ENCODE measurements at regions not wholly inside any gene's neighbourhood (a gene's known extent, or its start where the extent isn't known, plus 50 kb on each side); places are given as distances from the start of the nearest gene placed in this dataset.

GRCh38 chr2:7961550-7961949, 720.3 kb upstream of the ID2 start:
- no peak overlapping the region for H2AFZ ChIP-seq (ENCODE audit: low read length)
- H4K91ac ChIP-seq (ENCODE audit: low read depth, low read length, poor library complexity) = no peak overlapping the region
- H2BK12ac ChIP-seq (ENCODE audit: low read length) = no peak overlapping the region
- H2BK120ac ChIP-seq (ENCODE audit: low read depth, low read length) = no peak overlapping the region
- no peak overlapping the region for H3K27ac ChIP-seq (replicated peaks; ENCODE audit: low read length)
- no peak overlapping the region for H3K14ac ChIP-seq (ENCODE audit: low read length)
- H4K8ac ChIP-seq (ENCODE audit: low read depth, low read length) = no peak overlapping the region
- H3K27me3 ChIP-seq (ENCODE audit: control insufficient read depth in 3 of 3, insufficient read depth in 3 of 3, low read depth in 1 of 3, low read length in 3 of 3) = no peaks in the 10 kb centered on the region
- H3K79me1 ChIP-seq (ENCODE audit: low read depth, low read length) = no peaks in the 10 kb centered on the region
- H3K4me2 ChIP-seq (ENCODE audit: insufficient read depth, low read length, poor library complexity, severe bottlenecking) = no peak overlapping the region
- H3K4me1 ChIP-seq (ENCODE audit: control insufficient read depth in 2 of 2, insufficient read depth in 1 of 2, low read depth in 1 of 2, low read length in 2 of 2) = no peaks in the 10 kb centered on the region
- H3K18ac ChIP-seq (ENCODE audit: low read length) = no peak overlapping the region
- H3K4ac ChIP-seq (ENCODE audit: low read length) = no peak overlapping the region
- H3K9ac ChIP-seq (ENCODE audit: low read depth, low read length, poor library complexity) = no peak overlapping the region
- no peak overlapping the region for H2BK5ac ChIP-seq (ENCODE audit: low read length)
- no peaks in the 10 kb centered on the region for H3K9me3 ChIP-seq (replicated peaks in 1 of 2; ENCODE audit: control insufficient read depth in 2 of 2, insufficient read depth in 1 of 2, low read depth in 1 of 2, low read length in 2 of 2)
- H3K36me3 ChIP-seq (replicated peaks in 1 of 2; ENCODE audit: control insufficient read depth in 2 of 2, insufficient read depth in 2 of 2, low read length in 2 of 2) = no peaks in the 10 kb centered on the region
- H3K4me3 ChIP-seq (ENCODE audit: low read length in 2 of 2) = no peak overlapping the region
- no peak for DNase-seq (ENCODE audit: low spot score)
- H2AK5ac ChIP-seq (ENCODE audit: low read depth, low read length) = no peak overlapping the region
- H2BK15ac ChIP-seq (ENCODE audit: low read length) = no peak overlapping the region
- WGBS, 2 donors (ENCODE audit: extremely low coverage in 2 of 2, insufficient read length in 2 of 2, insufficient replicate concordance in 1 of 2) = no CpG with 5 or more reads among the region's 2 CpGs
- no peak overlapping the region for H3K23ac ChIP-seq (ENCODE audit: low read depth, low read length, poor library complexity)

GRCh38 chr2:7962161-7962560, 719.7 kb upstream of the ID2 start:
- no peak overlapping the region for H2BK5ac ChIP-seq (ENCODE audit: low read length)
- no peak overlapping the region for H3K14ac ChIP-seq (ENCODE audit: low read length)
- no peak overlapping the region for H2BK120ac ChIP-seq (ENCODE audit: low read depth, low read length)
- H3K9ac ChIP-seq (ENCODE audit: low read depth, low read length, poor library complexity) = no peak overlapping the region
- no peak overlapping the region for H3K4me2 ChIP-seq (ENCODE audit: insufficient read depth, low read length, poor library complexity, severe bottlenecking)
- no CpG with 5 or more reads among the region's 3 CpGs for WGBS, 2 donors (ENCODE audit: extremely low coverage in 2 of 2, insufficient read length in 2 of 2, insufficient replicate concordance in 1 of 2)
- H4K91ac ChIP-seq (ENCODE audit: low read depth, low read length, poor library complexity) = no peak overlapping the region
- no peak overlapping the region for H4K8ac ChIP-seq (ENCODE audit: low read depth, low read length)
- H3K4ac ChIP-seq (ENCODE audit: low read length) = no peak overlapping the region
- DNase-seq (ENCODE audit: low spot score) = no peak
- no peak overlapping the region for H2AK5ac ChIP-seq (ENCODE audit: low read depth, low read length)
- no peak overlapping the region for H2BK12ac ChIP-seq (ENCODE audit: low read length)
- peak overlapping the region; percentile 50 for H3K18ac ChIP-seq (ENCODE audit: low read length)
- no peaks in the 10 kb centered on the region for H3K36me3 ChIP-seq (replicated peaks in 1 of 2; ENCODE audit: control insufficient read depth in 2 of 2, insufficient read depth in 2 of 2, low read length in 2 of 2)
- no peak overlapping the region for H3K4me3 ChIP-seq (ENCODE audit: low read length in 2 of 2)
- H3K23ac ChIP-seq (ENCODE audit: low read depth, low read length, poor library complexity) = no peak overlapping the region
- no peaks in the 10 kb centered on the region for H3K9me3 ChIP-seq (replicated peaks in 1 of 2; ENCODE audit: control insufficient read depth in 2 of 2, insufficient read depth in 1 of 2, low read depth in 1 of 2, low read length in 2 of 2)
- no peak overlapping the region for H2AFZ ChIP-seq (ENCODE audit: low read length)
- no peaks in the 10 kb centered on the region for H3K27me3 ChIP-seq (ENCODE audit: control insufficient read depth in 3 of 3, insufficient read depth in 3 of 3, low read depth in 1 of 3, low read length in 3 of 3)
- no peaks in the 10 kb centered on the region for H3K79me1 ChIP-seq (ENCODE audit: low read depth, low read length)
- H3K4me1 ChIP-seq (ENCODE audit: control insufficient read depth in 2 of 2, insufficient read depth in 1 of 2, low read depth in 1 of 2, low read length in 2 of 2) = no peaks in the 10 kb centered on the region
- no peak overlapping the region for H3K27ac ChIP-seq (replicated peaks; ENCODE audit: low read length)
- H2BK15ac ChIP-seq (ENCODE audit: low read length) = no peak overlapping the region

- Histone ChIP-seq H3K4me2 (ENCODE audit: insufficient read depth, low read length, poor library complexity, severe bottlenecking) (no peak overlapping the region), H3K9ac (ENCODE audit: low read depth, low read length, poor library complexity) (no peak overlapping the region), H3K27me3 (ENCODE audit: control insufficient read depth in 3 of 3, insufficient read depth in 3 of 3, low read depth in 1 of 3, low read length in 3 of 3) (no peaks in the 10 kb centered on the region), H2AK5ac (ENCODE audit: low read depth, low read length) (no peak overlapping the region), H4K8ac (ENCODE audit: low read depth, low read length) (no peak overlapping the region), H3K36me3 (replicated peaks in 1 of 2; ENCODE audit: control insufficient read depth in 2 of 2, insufficient read depth in 2 of 2, low read length in 2 of 2) (no peaks in the 10 kb centered on the region), H3K4me3 (ENCODE audit: low read length in 2 of 2) (no peak overlapping the region), H4K91ac (ENCODE audit: low read depth, low read length, poor library complexity) (no peak overlapping the region), H3K9me3 (replicated peaks in 1 of 2; ENCODE audit: control insufficient read depth in 2 of 2, insufficient read depth in 1 of 2, low read depth in 1 of 2, low read length in 2 of 2) (no peaks in the 10 kb centered on the region), H2BK15ac (ENCODE audit: low read length) (no peak overlapping the region), H2BK120ac (ENCODE audit: low read depth, low read length) (no peak overlapping the region), H3K23ac (ENCODE audit: low read depth, low read length, poor library complexity) (no peak overlapping the region), H2AFZ (ENCODE audit: low read length) (no peak overlapping the region), H3K18ac (ENCODE audit: low read length) (no peak overlapping the region), H3K79me1 (ENCODE audit: low read depth, low read length) (no peaks in the 10 kb centered on the region), H3K27ac (replicated peaks; ENCODE audit: low read length) (no peak overlapping the region), H2BK12ac (ENCODE audit: low read length) (no peak overlapping the region), H3K14ac (ENCODE audit: low read length) (no peak overlapping the region), H3K4me1 (ENCODE audit: control insufficient read depth in 2 of 2, insufficient read depth in 1 of 2, low read depth in 1 of 2, low read length in 2 of 2) (no peaks in the 10 kb centered on the region), H3K4ac (ENCODE audit: low read length) (no peak overlapping the region), H2BK5ac (ENCODE audit: low read length) (no peak overlapping the region)
- no peak for DNase-seq (ENCODE audit: low spot score)
- WGBS, 2 donors (ENCODE audit: extremely low coverage in 2 of 2, insufficient read length in 2 of 2, insufficient replicate concordance in 1 of 2) = no CpG with 5 or more reads among the region's 4 CpGs
Observed at GRCh38 chr2:7963787-7964186, 718.1 kb upstream of the ID2 start.

- H2BK15ac ChIP-seq (ENCODE audit: low read length) = no peak overlapping the region
- H3K9ac ChIP-seq (ENCODE audit: low read depth, low read length, poor library complexity) = no peak overlapping the region
- H3K4me2 ChIP-seq (ENCODE audit: insufficient read depth, low read length, poor library complexity, severe bottlenecking) = no peak overlapping the region
- H4K8ac ChIP-seq (ENCODE audit: low read depth, low read length) = no peak overlapping the region
- no peak overlapping the region for H2AK5ac ChIP-seq (ENCODE audit: low read depth, low read length)
- no peak overlapping the region for H3K18ac ChIP-seq (ENCODE audit: low read length)
- no peak for DNase-seq (ENCODE audit: low spot score)
- no peaks in the 10 kb centered on the region for H3K4me1 ChIP-seq (ENCODE audit: control insufficient read depth in 2 of 2, insufficient read depth in 1 of 2, low read depth in 1 of 2, low read length in 2 of 2)
- H4K91ac ChIP-seq (ENCODE audit: low read depth, low read length, poor library complexity) = no peak overlapping the region
- no peak overlapping the region for H2BK120ac ChIP-seq (ENCODE audit: low read depth, low read length)
- no peak overlapping the region for H2BK5ac ChIP-seq (ENCODE audit: low read length)
- H3K36me3 ChIP-seq (replicated peaks in 1 of 2; ENCODE audit: control insufficient read depth in 2 of 2, insufficient read depth in 2 of 2, low read length in 2 of 2) = no peaks in the 10 kb centered on the region
- H3K9me3 ChIP-seq (replicated peaks in 1 of 2; ENCODE audit: control insufficient read depth in 2 of 2, insufficient read depth in 1 of 2, low read depth in 1 of 2, low read length in 2 of 2) = no peaks in the 10 kb centered on the region
- no peaks in the 10 kb centered on the region for H3K79me1 ChIP-seq (ENCODE audit: low read depth, low read length)
- no peak overlapping the region for H2BK12ac ChIP-seq (ENCODE audit: low read length)
- no peaks in the 10 kb centered on the region for H3K27me3 ChIP-seq (ENCODE audit: control insufficient read depth in 3 of 3, insufficient read depth in 3 of 3, low read depth in 1 of 3, low read length in 3 of 3)
- WGBS, 2 donors (ENCODE audit: extremely low coverage in 2 of 2, insufficient read length in 2 of 2, insufficient replicate concordance in 1 of 2) = no CpG with 5 or more reads among the region's 3 CpGs
- no peak overlapping the region for H3K14ac ChIP-seq (ENCODE audit: low read length)
- H3K23ac ChIP-seq (ENCODE audit: low read depth, low read length, poor library complexity) = no peak overlapping the region
- H2AFZ ChIP-seq (ENCODE audit: low read length) = no peak overlapping the region
- H3K4ac ChIP-seq (ENCODE audit: low read length) = no peak overlapping the region
- no peak overlapping the region for H3K27ac ChIP-seq (replicated peaks; ENCODE audit: low read length)
- no peak overlapping the region for H3K4me3 ChIP-seq (ENCODE audit: low read length in 2 of 2)
Observed at GRCh38 chr2:7966032-7966431, 715.8 kb upstream of the ID2 start.

Data from neuronal stem cell (in vitro differentiated cells).